HCT116 (cell line): ENCODE measurements at regions not wholly inside any gene's neighbourhood (a gene's known extent, or its start where the extent isn't known, plus 50 kb on each side); places are given as distances from the start of the nearest gene placed in this dataset.

Experiments
- CTCF ChIP-seq, 3 experiments: fragments of 200-600 bp in 1 of 3; sonication (generic) in 1 of 3; IDR thresholded peaks in 2 of 3; conservative IDR thresholded peaks in 1 of 3; 2 replicates each; pipeline ENCODE4 v1.5.1; 2012 to 2017; ENCODE audit warnings: low read depth in 2 of 3, low read length in 2 of 3, antibody characterized with exemption in 1 of 3, borderline replicate concordance in 1 of 3, control low read depth in 1 of 3, mild to moderate bottlenecking in 1 of 3, mixed read lengths in 1 of 3, mixed run types in 1 of 3, moderate library complexity in 1 of 3; ENCODE audit not compliant: insufficient read depth in 1 of 3
- EZH2phosphoT487 ChIP-seq: fragments of 200-600 bp; IDR thresholded peaks from 2 replicates; pipeline ENCODE4 v1.6.1; 2018; ENCODE audit warnings: antibody characterized with exemption, borderline replicate concordance
- POLR2A ChIP-seq: IDR thresholded peaks from 2 replicates; pipeline ENCODE4 v1.7.0; 2011; ENCODE audit warnings: borderline replicate concordance; ENCODE audit not compliant: insufficient read depth, insufficient read length; ENCODE audit errors: extremely low read depth
- SRF ChIP-seq: IDR thresholded peaks from 2 replicates; pipeline ENCODE4 v1.6.1; 2012; ENCODE audit warnings: low read depth

GRCh38 chr17:77353684-77354419 is 213.1 kb downstream of the SEC14L1 start:
- TF ChIP-seq SRF: no peak
- TF ChIP-seq POLR2A: no peak
- TF ChIP-seq EZH2phosphoT487: no peak
- no peak for TF ChIP-seq CTCF (IDR thresholded peaks at IDR 0.05 in 2 of 3, conservative IDR thresholded peaks at IDR 0.05 in 1 of 3; ENCODE audit: borderline replicate concordance in 1 of 3, insufficient read depth in 1 of 3, low read depth in 2 of 3, low read length in 2 of 3)
